ENCODE measurements at regions not wholly inside any gene's neighbourhood (a gene's known extent, or its start where the extent isn't known, plus 50 kb on each side); places are given as distances from the start of the nearest gene placed in this dataset.

GRCh38 chr12:90490355-90490754 lies 464.6 kb downstream of the CCER1 start:
- TF ChIP-seq, protein P1, sequence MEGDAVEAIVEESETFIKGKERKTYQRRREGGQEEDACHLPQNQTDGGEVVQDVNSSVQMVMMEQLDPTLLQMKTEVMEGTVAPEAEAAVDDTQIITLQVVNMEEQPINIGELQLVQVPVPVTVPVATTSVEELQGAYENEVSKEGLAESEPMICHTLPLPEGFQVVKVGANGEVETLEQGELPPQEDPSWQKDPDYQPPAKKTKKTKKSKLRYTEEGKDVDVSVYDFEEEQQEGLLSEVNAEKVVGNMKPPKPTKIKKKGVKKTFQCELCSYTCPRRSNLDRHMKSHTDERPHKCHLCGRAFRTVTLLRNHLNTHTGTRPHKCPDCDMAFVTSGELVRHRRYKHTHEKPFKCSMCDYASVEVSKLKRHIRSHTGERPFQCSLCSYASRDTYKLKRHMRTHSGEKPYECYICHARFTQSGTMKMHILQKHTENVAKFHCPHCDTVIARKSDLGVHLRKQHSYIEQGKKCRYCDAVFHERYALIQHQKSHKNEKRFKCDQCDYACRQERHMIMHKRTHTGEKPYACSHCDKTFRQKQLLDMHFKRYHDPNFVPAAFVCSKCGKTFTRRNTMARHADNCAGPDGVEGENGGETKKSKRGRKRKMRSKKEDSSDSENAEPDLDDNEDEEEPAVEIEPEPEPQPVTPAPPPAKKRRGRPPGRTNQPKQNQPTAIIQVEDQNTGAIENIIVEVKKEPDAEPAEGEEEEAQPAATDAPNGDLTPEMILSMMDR (IDR thresholded peaks at IDR 0.05) = no peak
- TF ChIP-seq POLR2A (IDR thresholded peaks at IDR 0.05) = no peak
